ENCODE measurements at regions not wholly inside any gene's neighbourhood (a gene's known extent, or its start where the extent isn't known, plus 50 kb on each side); places are given as distances from the start of the nearest gene placed in this dataset.

DNA sequence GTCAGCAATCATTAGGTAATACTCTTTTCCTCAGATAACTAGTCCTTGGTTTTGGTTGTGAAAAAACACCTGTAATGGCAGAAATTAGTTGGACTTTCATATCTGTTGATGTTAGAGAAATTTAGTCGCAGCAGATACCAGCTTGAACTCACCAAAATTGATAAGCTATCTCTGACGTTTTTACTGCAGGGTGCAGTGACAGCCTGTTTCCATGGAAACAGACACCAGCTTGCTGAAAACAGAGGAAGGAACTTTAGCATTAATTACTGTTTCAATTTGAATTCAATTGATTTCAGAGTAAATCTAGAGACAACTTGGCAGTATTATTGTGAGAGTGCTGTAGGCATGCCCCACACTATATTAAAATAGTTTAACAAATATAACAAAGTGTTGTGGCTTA lies 246.5 kb downstream of the PPP1R2C start:
- in situ Hi-C loops (cut with HindIII; ENCODE audit: low sequenced_read_pairs): no loop called here

DNA sequence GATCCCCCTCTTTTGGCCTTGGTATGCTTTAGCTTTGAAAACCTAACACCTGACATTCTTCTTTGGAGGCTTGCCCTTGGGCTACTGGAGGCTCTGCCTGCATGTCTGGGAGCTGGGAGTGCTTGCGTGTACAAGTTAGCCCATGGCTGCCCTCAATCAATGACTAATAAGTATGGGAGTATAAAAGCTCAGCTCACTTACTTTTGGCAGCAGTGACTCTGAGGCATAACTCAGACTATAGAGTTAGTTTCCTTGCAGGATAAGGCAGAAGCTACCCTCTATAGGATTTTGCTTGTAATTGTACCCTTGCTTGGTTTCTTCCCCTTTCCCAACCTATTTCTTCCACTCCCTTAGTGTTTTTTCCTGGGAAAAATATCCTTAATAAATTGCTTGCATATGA lies 247.9 kb downstream of the PPP1R2C start:
- in situ Hi-C loops (cut with HindIII; ENCODE audit: low sequenced_read_pairs): no loop called here

DNA sequence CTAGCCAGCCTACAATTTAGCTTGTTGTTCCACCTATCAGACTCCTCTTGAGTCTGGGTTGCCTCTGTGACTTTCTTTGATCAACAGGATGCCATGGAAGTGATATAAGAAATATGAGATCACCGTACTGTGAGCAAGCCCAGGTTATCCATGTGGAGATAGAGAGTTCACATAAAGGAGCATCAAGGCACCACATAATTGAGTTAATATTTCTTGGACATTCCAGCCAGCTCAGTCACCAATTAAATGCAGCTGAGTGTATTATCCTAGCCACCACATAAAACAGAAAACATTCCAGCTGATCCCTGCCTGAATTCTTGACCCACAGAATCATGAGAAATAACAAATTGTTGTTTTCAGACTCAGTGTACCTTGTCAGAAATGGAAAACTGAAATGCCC lies 253.6 kb downstream of the PPP1R2C start:
- in situ Hi-C loops (cut with HindIII; ENCODE audit: low sequenced_read_pairs): no loop called here

DNA sequence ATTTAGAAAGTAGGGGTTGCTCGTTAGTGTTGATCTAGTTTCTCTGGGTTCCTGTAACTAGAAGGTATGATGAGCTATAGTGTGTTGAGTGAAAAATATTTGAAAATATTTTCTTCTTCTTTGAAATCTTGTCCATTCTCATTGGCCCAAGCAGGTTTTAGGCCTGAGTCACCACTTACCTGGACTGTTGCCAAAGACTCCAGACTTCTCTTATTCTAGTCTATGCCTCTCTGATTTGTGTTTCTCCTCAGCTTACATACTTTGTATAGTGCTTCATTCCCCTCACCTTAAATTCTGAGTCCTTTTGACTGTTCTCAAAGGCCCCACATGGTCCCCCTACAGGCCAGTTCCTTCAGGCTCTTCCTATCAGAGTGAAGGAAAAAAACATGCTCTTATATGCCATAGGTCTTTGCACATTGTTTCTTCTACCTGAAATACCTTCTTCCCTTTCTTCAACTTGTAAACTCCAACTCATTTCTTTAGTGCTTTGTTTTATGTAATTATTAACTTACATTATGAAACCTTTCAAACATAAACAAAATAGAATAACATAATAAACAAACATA lies 258.2 kb downstream of the PPP1R2C start:
- in situ Hi-C loops (cut with HindIII; ENCODE audit: low sequenced_read_pairs): loop anchor here (5.0 kb wide), 1 partner anchor 93 kb away; no protein-coding TSS in a partner anchor

- in situ Hi-C loops (cut with HindIII; ENCODE audit: low sequenced_read_pairs): loop anchor here (5.0 kb wide), 1 partner anchor 96 kb away; no protein-coding TSS in a partner anchor
Measured at GRCh38 chrX:42515939-42516338, 262.0 kb downstream of the PPP1R2C start.

DNA sequence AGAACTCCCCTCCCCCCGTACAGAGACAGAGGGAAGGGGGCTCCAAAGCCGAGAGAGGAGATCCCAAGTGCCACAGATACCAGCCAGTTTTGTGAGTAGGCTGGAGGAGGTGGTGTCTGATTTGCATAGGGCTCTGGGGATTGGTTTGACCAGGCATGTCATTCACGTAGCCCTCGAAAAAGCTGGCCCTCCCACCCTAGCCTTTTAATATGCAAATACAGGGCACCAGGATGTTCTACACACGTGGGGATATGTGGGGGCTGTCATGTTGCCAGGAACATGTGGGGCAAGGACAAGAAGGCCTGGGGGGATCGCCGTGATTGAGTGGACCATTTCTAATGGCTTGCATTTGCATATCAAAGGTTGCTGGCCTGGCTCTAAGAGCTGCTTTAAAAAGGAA lies 272.9 kb downstream of the PPP1R2C start:
- in situ Hi-C loops (cut with HindIII; ENCODE audit: low sequenced_read_pairs): no loop called here

GRCh38 chrX:42499620-42500019 lies 278.3 kb downstream of the PPP1R2C start:
- in situ Hi-C loops (cut with HindIII; ENCODE audit: low sequenced_read_pairs): no loop called here

- in situ Hi-C loops (cut with HindIII; ENCODE audit: low sequenced_read_pairs): no loop called here
Measured at GRCh38 chrX:42497356-42497755, 280.6 kb downstream of the PPP1R2C start.

DNA sequence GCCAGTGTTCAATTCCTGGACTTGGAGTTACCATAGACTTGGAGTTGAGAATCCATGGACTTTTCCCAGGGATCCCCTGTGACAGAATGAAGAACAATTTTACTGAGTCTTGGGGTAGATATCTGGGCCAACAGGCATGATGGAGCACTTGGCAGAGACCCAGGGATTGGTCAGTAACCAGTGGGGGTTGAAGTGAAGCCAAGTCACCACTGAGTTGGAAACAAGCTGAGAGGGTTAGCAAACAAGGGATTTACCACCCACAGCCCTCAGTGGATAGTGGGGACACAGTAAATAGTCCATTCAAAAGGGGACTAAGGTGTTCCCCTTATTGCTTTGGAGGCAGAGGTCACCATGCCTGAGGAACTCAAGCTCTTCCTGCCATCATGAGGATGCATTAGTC lies 281.7 kb downstream of the PPP1R2C start:
- in situ Hi-C loops (cut with HindIII; ENCODE audit: low sequenced_read_pairs): no loop called here

DNA sequence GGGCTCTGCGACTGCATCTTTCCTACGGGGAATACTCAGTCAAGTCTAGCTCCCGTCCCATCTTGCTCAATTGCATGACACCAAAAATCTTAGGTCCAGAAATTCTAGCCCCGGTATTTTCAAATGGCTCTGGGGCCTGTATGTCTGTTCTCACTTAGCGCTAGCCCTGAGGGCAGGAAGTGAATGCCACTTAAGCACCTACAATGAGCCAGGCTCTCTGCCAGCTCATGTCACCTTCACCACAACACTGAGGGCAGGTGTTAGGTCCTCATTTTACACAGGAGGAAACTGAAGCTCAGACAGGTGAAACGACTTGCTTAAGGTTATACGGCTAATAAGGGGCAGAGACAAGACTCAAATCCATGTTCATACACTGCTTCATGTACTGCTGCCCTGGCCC lies 282.8 kb downstream of the PPP1R2C start:
- in situ Hi-C loops (cut with HindIII; ENCODE audit: low sequenced_read_pairs): no loop called here

DNA sequence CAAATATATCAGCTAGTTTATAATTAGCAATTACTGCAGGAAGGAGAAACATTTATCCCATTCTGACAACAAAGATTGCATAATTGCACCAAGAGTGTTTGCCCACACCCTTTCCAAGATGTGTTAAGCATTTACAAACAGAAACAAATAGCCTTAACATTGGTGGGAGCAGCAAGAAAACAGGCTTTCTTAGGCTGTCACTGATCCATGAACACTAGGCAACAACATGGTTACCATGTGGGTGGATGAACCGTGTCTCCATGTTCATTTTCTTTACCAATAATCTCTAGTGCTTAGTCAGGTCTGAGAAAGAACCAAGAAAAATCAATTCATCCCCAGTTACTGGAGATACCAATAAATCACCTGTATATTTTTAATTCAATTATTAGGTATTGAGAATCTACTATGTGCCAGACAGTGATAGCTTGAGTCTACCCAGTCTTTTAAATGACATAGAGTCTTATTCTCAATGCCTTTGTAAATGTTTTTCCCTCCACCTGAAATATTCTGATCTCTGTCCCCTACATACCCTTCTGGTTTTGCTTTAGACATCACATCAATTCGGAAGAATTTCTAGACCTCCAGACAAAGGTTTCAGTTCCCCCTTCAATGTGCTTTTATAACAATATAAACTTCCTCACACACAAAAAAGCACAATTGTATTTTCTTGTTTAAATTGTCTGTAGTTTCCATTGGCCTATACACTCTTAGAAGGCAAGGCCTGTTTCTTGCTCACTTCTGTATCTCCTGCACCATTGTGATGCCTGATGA lies 286.6 kb downstream of the PPP1R2C start:
- in situ Hi-C loops (cut with HindIII; ENCODE audit: low sequenced_read_pairs): no loop called here

GRCh38 chrX:42490111-42490510 lies 287.9 kb downstream of the PPP1R2C start:
- in situ Hi-C loops (cut with HindIII; ENCODE audit: low sequenced_read_pairs): no loop called here

GRCh38 chrX:42485601-42486000 lies 292.4 kb downstream of the PPP1R2C start:
- in situ Hi-C loops (cut with HindIII; ENCODE audit: low sequenced_read_pairs): no loop called here

DNA sequence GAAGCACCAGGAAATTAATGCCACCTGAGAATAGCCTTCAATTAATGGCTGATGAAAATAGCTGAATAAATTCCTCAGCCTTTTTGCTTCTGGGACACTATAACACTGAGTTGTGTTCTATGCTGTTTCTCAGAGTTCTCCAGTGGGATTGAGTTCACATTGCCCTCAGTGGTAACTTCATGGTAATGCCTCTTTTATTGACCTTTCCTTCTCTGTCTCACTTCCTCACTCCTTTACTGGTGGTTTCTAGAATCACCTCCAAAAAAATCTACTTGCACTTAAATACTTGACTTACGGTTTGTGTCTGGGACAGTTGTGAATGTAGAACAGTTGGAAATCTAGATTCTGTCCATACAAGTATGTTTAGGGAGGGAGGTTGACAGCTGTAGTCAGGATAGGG lies 293.7 kb downstream of the PPP1R2C start:
- in situ Hi-C loops (cut with HindIII; ENCODE audit: low sequenced_read_pairs): no loop called here

DNA sequence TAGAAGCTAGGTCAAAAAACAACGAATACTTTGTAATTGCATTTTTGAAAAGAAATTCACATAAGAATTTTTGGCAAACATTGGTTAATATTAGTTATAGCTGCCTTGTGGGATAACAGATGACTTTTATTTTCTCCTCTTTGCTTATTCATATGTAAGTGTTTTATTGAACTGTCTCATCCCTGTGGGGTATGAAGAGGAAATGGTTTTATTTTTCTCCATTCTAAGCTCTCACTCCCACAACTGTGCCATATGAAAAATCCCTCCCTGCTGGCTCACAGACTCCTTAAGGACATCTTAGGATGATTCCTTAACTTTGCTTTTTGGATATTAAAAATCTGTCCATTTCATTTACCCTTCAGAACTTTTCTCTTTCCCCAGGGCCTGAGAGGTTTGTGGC lies 300.6 kb downstream of the PPP1R2C start:
- in situ Hi-C loops (cut with HindIII; ENCODE audit: low sequenced_read_pairs): no loop called here

DNA sequence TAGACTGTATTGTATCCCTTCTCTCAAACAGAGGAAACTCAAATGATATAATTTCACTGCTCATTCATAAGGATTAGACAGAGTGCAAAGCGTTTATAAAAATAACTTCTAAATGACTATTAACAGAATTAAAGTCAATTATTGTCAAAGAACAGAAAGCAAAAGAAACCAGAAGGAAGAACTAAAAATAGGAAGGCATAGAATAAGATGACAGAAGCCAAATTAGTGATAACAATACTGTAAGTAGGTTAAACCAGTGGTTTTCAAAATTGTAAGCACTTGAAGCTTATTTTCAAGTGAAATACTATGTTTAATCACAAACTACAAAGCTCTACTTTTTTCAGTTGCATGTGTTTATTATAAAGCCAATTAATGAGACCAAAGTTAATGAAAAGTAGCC lies 305.2 kb downstream of the PPP1R2C start:
- in situ Hi-C loops (cut with HindIII; ENCODE audit: low sequenced_read_pairs): no loop called here

GRCh38 chrX:42466332-42467046 lies 311.5 kb downstream of the PPP1R2C start:
- in situ Hi-C loops (cut with HindIII; ENCODE audit: low sequenced_read_pairs): no loop called here

DNA sequence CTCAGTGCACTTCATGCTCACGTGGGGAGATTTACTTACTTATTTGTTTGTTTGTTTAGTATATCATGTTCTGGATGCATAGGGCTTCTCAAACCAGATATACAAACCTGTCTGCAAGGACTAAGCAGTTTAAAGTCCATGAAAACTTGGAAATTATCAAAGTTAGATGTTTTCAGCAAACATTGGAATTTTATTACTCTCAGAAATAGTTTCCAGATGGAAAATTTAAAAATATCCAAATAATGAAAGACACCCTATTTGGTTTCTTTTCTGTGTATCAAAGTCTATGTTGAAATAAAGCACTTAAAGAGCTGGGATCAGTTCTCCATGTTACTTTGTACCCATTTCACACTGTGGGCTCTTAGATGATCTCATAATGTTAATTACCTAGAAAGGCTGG lies 312.1 kb downstream of the PPP1R2C start:
- in situ Hi-C loops (cut with HindIII; ENCODE audit: low sequenced_read_pairs): no loop called here

- in situ Hi-C loops (cut with HindIII; ENCODE audit: low sequenced_read_pairs): no loop called here
Measured at GRCh38 chrX:42463706-42464490, 314.1 kb downstream of the PPP1R2C start.

DNA sequence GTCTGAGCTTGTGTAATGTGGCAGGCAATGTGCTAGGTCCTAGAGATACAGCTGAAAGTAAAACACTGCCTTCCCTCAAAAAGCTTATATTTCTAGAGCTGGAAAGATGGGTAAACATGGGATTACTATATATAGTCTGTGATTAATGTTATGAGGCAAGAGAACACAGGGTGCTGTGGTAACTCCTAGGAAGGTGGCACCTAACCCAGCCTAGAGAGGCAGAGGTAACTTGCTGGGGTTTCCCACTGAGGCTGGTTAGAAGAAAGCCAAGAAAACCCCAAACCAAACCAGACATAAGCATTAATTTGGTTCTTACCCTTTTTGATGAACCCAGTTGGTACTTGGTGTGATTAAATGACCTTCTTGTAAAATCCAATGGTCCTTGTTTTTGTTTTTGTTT lies 315.0 kb downstream of the PPP1R2C start:
- in situ Hi-C loops (cut with HindIII; ENCODE audit: low sequenced_read_pairs): no loop called here

DNA sequence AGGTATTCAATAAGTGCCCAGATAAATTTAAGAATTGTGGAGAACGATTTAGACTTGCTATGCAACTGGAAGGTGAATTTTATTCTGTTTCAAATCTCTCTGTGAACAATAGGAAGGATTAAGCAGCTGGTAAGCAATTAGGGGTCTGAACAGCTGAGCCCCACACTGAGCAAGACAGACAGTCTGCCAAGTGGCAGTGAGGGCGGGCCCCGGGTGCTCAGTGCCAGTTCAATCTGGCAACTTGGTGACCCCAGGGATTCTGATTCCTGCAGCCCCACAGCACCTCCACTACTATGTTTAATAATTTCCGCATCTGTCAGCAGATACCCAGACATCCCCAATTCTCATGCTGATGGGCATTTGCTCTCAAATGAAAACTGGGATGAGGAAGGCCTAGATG lies 317.3 kb downstream of the PPP1R2C start:
- in situ Hi-C loops (cut with HindIII; ENCODE audit: low sequenced_read_pairs): no loop called here
